GM21529 (cell line): ENCODE measurements at regions not wholly inside any gene's neighbourhood (a gene's known extent, or its start where the extent isn't known, plus 50 kb on each side); places are given as distances from the start of the nearest gene placed in this dataset.
"Not testable (repeated sequence)": the region's sequence is repeated elsewhere in the genome, so short reads cannot be mapped to it uniquely, and the experiment has no call there.

Experiments
- ATAC-seq: cut with Tn5 transposase; IDR thresholded peaks from one replicate; pipeline ENCODE4 v1.9.1; 2021; ENCODE audit not compliant: unreplicated experiment

GRCh38 chr6:15131234-15131633, 114.6 kb upstream of the JARID2 start:
- ATAC-seq, result no peak

DNA sequence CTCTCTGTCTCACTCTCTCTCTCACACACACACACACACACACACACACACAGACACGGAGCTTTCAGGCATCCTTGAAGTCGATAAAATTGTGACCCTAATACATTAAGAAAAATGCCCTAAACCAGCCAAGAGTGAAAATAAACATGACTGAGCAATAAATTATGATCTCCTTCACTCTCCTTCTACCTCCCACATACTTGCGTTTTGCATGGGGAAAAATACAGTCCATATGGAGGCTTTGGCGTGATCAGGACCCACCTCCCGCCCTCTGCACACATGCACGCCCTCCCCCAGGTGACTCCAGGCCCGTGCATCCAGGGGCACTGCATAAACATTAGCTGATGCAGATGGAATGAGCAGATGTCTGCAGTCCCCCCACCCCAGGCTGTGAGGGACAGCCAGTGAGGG, 114.2 kb upstream of the JARID2 start:
- ATAC-seq, result no peak

GRCh38 chr6:15132167-15132566, 113.7 kb upstream of the JARID2 start:
- no peak for ATAC-seq

DNA sequence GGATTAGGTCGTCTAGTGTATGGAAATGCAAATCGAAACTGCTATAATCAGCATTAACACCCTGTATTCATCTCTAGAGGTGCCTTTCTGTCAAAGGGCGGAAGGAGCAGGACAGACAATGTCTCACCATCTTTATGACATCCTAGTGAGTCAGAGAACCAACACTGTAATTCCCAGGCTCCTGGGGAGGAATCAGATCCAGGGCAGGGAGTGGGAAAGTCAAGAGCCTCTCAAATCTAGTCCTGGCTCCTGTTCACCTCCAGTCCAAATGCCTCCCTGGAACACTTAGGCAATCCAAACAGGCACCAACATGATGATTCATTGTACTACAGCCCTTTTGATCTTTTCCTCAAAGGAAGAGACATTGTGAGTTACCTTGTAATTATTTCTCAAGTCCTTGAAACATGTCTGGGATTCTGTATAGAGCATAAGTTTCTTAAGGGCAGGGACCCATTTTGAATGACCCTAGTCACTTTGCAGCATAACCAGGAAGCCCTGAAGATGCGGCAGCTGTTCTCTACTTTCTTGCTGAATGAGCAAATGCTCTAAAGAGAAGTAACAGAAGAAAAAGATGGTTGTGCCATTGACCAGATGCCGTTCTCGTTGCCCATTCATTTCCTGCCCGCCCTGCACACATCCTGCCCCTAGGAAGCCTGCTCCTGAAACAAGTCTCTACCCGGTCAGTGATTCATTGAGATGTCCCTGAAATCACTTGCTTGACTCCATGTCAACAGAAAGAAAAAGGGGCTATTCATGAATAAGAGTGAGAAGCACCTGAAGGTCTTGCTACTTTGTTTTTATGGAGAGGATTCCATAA, 112.8 kb upstream of the JARID2 start:
- no peak for ATAC-seq

GRCh38 chr6:15137086-15137485, 108.8 kb upstream of the JARID2 start:
- no peak for ATAC-seq

DNA sequence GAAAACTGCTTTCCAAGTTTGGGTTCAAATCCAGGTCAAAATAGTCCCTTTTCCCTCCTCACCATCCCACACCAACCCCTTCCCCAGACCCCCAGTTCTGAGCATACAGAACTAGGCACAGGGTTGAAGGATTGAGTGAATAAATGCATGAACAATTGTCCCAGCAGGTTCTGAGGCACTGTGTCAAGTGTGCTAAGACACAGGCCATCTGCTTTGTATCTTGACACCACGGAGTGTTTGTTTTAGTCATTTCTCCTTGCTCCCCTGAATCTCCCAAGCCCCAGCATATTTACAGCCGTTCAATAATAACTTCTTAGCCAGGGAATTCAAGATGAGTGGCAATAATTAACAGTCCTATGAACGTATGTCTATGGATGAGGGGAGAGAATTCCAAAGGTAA, 102.8 kb upstream of the JARID2 start:
- ATAC-seq, result no peak

DNA sequence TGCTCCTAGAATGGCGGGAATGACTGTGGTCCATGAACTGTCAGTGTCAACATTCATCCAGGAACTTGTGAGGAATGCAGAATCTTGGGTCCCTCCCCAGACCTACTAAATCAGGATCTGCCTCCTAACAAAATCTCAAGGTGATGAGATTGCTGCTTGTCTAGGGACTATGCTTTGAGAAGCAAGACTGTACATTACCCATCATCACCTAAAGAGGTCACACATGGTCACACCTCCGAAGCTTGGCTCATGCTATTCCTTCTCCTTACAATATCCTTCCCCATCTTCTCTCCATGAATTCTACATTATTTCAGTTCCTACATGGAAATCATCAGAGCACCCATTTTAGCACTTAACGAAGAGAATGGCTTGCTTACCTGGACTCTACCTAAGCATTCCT, 102.3 kb upstream of the JARID2 start:
- ATAC-seq, result no peak

DNA sequence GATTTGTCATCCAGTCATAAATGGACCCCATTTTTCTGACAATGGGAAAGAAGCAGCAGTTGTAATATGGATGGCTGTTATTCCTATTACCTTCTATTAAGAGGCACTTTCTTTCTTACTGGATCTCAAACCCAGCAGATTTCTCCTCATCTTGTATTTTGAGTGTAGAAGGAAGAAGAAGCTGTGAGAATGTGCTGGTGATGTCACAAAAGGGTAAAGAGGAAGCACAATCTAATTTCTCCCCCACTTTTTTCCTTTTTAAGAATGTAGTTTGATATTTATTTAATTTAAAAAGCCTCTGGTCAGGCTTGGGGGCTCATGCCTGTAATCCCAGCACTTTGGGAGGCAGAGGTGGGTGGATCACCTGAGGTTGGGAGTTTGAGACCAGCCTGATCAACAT, 100.0 kb upstream of the JARID2 start:
- no peak for ATAC-seq

- no peak for ATAC-seq
Measured at GRCh38 chr6:15147827-15148226, 98.0 kb upstream of the JARID2 start.

DNA sequence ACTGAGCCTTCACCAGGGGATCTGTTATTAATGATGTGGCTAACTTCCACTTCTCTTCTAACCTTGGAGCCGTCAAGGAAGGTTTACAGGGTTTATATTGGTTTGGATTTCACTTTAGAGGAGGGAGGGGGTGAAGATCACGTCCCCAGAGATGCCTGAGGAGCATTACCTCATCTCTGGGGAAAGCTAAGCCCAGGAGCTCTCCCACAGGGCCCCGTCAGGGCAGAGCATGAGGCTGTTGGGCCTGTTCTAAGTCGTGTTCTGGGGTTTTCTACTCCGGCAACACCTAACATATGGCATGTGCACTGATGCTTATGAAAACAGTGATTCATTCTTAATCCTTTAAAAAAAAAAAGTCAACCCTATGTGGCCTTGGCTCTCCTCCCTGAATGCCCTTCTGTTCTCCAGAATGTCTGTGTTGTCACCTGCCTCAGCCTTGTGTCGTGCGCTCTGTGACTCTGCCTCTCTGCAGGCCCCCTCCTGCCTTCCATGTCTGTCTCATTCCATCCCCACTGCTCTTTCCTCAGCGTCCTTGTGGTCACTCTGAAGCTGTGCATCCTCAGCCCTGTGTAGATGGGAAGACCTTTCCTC, 97.4 kb upstream of the JARID2 start:
- no peak for ATAC-seq

GRCh38 chr6:15150207-15150606, 95.7 kb upstream of the JARID2 start:
- ATAC-seq, result no peak

- no peak for ATAC-seq
Measured at GRCh38 chr6:15152700-15153099, 93.2 kb upstream of the JARID2 start.

DNA sequence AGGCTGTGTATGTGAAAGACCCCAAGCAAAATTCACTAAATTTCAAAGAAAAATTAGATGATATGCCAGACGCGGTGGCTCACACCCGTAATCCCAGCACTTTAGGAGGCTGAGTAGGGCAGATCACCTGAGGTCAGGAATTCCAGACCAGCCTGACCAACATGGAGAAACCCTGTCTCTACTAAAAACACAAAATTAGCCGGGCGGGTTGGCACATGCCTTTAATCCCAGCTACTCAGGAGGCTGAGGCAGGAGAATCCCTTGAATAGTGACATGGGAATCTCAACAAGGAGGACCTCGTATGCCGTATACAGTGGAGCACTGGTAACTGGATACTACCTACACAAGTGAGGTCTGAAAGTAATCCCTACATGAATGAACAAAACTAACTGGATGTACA, 92.7 kb upstream of the JARID2 start:
- ATAC-seq, result no peak

GRCh38 chr6:15157479-15157878, 88.4 kb upstream of the JARID2 start:
- ATAC-seq, result no peak

DNA sequence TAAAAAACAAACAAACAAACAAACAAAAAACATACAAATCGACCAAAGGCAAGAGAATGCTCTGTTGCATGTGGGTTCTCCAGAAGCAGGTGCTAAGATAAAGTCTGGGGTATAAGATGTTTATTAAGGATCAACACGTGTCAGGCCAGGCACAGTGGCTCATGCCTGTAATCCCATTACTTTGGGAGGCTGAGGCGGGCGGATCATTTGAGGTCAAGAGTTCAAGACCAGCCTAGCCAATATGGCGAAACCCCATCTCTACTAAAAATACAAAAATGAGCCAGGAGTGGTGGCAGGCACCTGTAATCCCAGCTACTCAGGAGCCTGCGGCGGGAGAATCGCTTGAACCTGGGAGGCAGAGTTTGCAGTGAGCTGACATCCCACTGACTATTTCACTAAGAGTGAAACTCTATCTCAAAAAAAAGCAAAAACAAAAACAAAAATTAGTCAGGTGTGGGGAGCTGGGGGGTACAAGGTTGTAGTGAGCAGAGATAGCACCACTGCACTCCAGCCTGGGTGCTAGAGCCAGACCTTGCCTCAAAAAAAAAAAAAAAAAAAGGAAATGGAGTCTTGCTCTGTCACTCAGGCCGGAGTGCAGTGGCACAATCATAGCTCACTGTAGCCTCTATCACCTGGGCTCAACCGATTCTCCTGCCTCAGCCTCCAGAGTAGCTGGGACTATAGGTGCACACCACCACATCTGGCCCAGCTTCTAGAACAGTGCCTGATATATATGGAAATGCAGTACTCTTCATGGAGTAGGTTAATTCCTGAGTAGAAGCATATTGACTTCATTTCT, 86.8 kb upstream of the JARID2 start:
- no peak for ATAC-seq

GRCh38 chr6:15160812-15161211, 85.1 kb upstream of the JARID2 start:
- no peak for ATAC-seq

DNA sequence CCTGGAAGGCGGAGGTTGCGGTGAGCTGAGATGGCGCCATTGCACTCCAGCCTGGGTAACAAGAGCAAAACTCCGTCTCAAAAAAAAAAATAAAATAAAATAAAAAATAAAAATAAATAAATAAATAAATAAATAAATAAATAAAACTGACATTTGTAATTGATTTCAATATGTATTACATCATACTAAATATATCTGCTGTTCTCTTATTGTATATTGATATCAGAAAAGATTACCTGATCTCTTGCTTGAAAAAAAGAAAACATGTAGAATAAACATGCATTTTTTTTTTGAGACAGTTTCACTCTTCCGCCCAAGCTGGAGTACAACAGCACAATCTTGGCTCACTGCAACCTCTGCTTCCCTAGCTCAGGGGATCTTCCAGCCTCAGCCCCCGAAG, 81.0 kb upstream of the JARID2 start:
- not testable (repeated sequence) for ATAC-seq

DNA sequence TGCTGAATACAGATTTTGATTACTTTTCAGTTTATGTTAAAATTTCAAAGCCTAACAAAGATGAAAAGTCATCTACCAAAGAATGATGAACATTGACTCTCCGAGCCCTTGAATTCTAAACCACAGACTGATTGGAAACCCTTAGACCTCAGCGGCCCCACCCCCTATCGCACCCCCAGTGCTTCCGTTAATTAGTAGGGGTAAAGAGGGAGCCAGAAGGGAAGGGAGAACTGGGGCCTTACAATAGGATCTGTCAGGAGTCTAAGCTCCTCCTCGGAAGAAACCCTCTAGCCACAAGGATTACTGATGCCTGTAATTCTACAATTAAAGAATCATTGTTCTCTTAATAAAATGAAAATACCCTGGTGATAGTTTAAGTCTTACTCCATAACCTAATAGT, 79.7 kb upstream of the JARID2 start:
- ATAC-seq, result no peak

- ATAC-seq, result no peak
Measured at GRCh38 chr6:15170126-15170525, 75.7 kb upstream of the JARID2 start.

GRCh38 chr6:15171026-15171425, 74.8 kb upstream of the JARID2 start:
- no peak for ATAC-seq

DNA sequence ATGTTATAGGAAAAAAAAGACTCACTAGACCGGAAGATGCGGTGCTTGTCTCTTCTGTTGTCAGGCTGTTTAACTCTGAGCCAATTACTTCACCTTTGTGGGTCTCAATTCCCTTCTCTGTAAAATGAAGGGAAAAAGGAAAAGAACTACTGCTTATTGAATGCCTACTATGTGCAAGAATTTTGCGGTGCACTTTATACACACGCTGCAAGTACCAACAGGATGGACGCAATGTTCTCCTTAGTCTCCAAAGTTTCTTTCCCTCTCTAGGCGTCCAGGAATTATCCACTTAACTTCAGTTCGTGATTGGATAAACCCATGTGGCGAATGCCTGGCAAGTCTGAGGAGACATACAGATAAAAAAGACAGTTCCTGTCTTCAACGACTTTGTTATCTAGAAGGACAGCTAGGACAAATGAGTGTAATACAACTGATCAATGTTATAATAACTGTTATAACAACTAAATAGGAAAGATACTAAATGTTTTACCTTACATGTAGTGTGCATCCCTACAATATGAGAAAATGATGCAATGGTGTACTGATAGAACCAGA, 69.0 kb upstream of the JARID2 start:
- ATAC-seq, result no peak

DNA sequence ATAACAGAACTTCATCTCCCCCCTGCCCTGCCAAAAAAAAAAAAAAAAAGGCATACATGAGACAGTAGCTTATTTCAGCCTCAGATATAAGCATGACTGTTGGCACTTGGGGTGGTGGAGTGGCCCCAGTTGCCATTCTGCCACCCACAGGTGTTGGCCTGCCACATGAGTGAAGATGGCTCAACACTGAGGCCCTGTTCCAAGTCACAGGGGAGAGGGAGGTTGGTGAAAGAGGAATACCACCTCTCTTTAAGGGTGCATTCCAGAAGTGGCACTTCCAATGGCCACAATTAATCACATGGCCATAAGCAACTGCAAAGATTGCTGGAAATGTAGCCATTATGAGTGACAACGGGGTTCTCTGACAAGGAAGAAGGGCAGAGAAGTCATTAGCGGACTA, 61.9 kb upstream of the JARID2 start:
- ATAC-seq, result no peak
